Left ventricle myocardium inferior (tissue), 1 donor: ENCODE measurements at regions not wholly inside any gene's neighbourhood (a gene's known extent, or its start where the extent isn't known, plus 50 kb on each side); places are given as distances from the start of the nearest gene placed in this dataset.
"Not testable (repeated sequence)": the region's sequence is repeated elsewhere in the genome, so short reads cannot be mapped to it uniquely, and the experiment has no call there.

Source experiments
- DNase-seq: peaks from one replicate; pipeline ENCODE4 v3.0.0-alpha.2; 2020
- H3K27ac ChIP-seq: fragments of 200-600 bp; replicated peaks from 2 replicates; pipeline ENCODE4 v1.8.0; 2021
- H3K27me3 ChIP-seq: fragments of 200-600 bp; 2 replicates; pipeline ENCODE4 v1.8.0; 2021; ENCODE audit warnings: low read depth
- H3K36me3 ChIP-seq: fragments of 200-600 bp; 2 replicates; pipeline ENCODE4 v1.8.0; 2021
- H3K4me1 ChIP-seq: fragments of 200-600 bp; 2 replicates; pipeline ENCODE4 v1.8.0; 2021
- H3K4me3 ChIP-seq: fragments of 200-600 bp; 2 replicates; pipeline ENCODE4 v1.8.0; 2021; ENCODE audit warnings: mild to moderate bottlenecking, moderate library complexity
- H3K9me3 ChIP-seq: fragments of 200-600 bp; replicated peaks from 2 replicates; pipeline ENCODE4 v1.8.0; 2021
- CTCF ChIP-seq: fragments of 200-600 bp; IDR thresholded peaks from 2 replicates; pipeline ENCODE4 v1.8.0; 2021; ENCODE audit warnings: antibody characterized with exemption, mild to moderate bottlenecking, borderline replicate concordance
- intact Hi-C: fragments of 100-400 bp; cut with micrococcal nuclease; formaldehyde crosslinking; loops from one replicate; pipeline ENCODE4 v1.11.0; 2022
- donor health status: DM: no; HTN: yes; CAD: no; lungs with severe emphysema.

- Histone ChIP-seq H3K27me3 (peaks cover 16% of the 10 kb centered on the region), H3K4me1 (no peaks in the 10 kb centered on the region), H3K4me3 (no peak overlapping the region), H3K36me3 (no peaks in the 10 kb centered on the region), H3K27ac (no peak overlapping the region), H3K9me3 (no peaks in the 10 kb centered on the region)
- no peak for TF ChIP-seq CTCF
- intact Hi-C loops: no loop called here
- no peak for DNase-seq
Observed at GRCh38 chr3:185995352-185995751, 57.5 kb upstream of the TRA2B start.

GRCh38 chr3:185992831-185993374, 55.1 kb upstream of the TRA2B start:
- no peak for TF ChIP-seq CTCF
- no peak for DNase-seq
- intact Hi-C loops: no loop called here
- Histone ChIP-seq H3K36me3 (no peaks in the 10 kb centered on the region), H3K9me3 (no peaks in the 10 kb centered on the region), H3K4me3 (no peak overlapping the region), H3K27me3 (peaks cover 16% of the 10 kb centered on the region), H3K27ac (no peak overlapping the region), H3K4me1 (no peaks in the 10 kb centered on the region)

GRCh38 chr3:185990995-185991394, 53.2 kb upstream of the TRA2B start:
- H3K27me3 ChIP-seq: peaks cover 16% of the 10 kb centered on the region
- DNase-seq, intact Hi-C loops, H3K27ac ChIP-seq, H3K4me3 ChIP-seq, H3K36me3 ChIP-seq, H3K9me3 ChIP-seq, H3K4me1 ChIP-seq: not testable (repeated sequence)

GRCh38 chr3:185989511-185989910, 51.7 kb upstream of the TRA2B start:
- intact Hi-C loops: loop anchor here (10.0 kb wide), 1 partner anchor 255 kb away; no protein-coding TSS in a partner anchor
- Histone ChIP-seq H3K9me3 (no peaks in the 10 kb centered on the region), H3K4me1 (no peaks in the 10 kb centered on the region), H3K27ac (no peak overlapping the region), H3K4me3 (no peak overlapping the region), H3K27me3 (peaks cover 19% of the 10 kb centered on the region), H3K36me3 (no peaks in the 10 kb centered on the region)
- TF ChIP-seq CTCF: no peak
- DNase-seq: no peak

- no peak for TF ChIP-seq CTCF
- intact Hi-C loops: loop anchor here (10.0 kb wide), 1 partner anchor 256 kb away; no protein-coding TSS in a partner anchor
- Histone ChIP-seq H3K4me3 (no peak overlapping the region), H3K36me3 (no peaks in the 10 kb centered on the region), H3K4me1 (peaks cover 3% of the 10 kb centered on the region), H3K27ac (no peak overlapping the region), H3K27me3 (peaks cover 20% of the 10 kb centered on the region), H3K9me3 (no peaks in the 10 kb centered on the region)
- no peak for DNase-seq
Observed at GRCh38 chr3:185988816-185989175, 51.0 kb upstream of the TRA2B start.

- Histone ChIP-seq H3K27me3 (peaks cover 21% of the 10 kb centered on the region), H3K36me3 (no peaks in the 10 kb centered on the region), H3K4me1 (peaks cover 8% of the 10 kb centered on the region), H3K27ac (no peak overlapping the region), H3K9me3 (no peaks in the 10 kb centered on the region), H3K4me3 (no peak overlapping the region)
- intact Hi-C loops: loop anchor here (10.0 kb wide), 1 partner anchor 257 kb away; no protein-coding TSS in a partner anchor
- TF ChIP-seq CTCF: no peak
- no peak for DNase-seq
Observed at GRCh38 chr3:185988080-185988815, 50.4 kb upstream of the TRA2B start.
